ENCODE measurements at regions not wholly inside any gene's neighbourhood (a gene's known extent, or its start where the extent isn't known, plus 50 kb on each side); places are given as distances from the start of the nearest gene placed in this dataset.
"Not testable (repeated sequence)": the region's sequence is repeated elsewhere in the genome, so short reads cannot be mapped to it uniquely, and the experiment has no call there.

GRCh38 chr7:25456467-25457171, 228.3 kb upstream of the NPVF start:
- no peak for DNase-seq

DNA sequence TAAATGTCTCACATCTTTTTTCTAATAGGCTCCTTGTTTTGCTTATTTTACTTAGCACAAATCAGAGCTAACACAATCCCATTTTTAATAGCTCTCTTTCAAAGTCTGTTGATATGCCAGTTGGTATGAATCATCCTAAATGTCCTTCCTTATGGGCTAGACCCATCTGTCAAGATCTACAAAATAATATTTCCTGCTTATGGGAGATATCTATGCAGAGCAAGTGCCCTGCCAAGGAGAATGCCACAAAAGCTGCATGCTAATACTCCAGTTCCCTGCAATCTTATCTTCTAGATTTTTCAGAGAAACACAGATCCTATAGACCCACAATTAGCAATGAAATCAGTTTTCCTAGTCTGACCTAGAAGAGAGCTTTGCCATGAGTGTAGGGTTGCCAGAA, 230.8 kb upstream of the NPVF start:
- no peak for DNase-seq

GRCh38 chr7:25460433-25460832, 232.1 kb upstream of the NPVF start:
- no peak for DNase-seq

DNA sequence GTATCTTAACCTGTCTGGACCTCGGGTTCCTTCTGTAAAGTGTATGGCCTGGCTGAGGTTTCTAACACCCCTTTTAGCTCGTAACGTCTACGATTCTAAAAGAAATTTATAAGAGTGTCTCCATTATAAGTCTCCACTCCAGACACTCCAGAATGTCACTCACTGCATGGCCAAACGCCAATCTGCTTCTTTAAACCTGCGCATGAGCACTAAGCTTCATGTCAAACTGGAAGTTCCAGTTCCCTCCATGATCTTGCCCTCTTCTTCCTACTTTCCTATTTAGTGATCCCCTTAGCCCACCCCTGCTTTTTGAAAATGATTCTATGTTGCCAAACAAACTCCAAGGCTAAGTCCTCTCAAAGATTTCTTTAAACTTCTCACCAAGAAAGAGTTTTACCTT, 241.4 kb upstream of the NPVF start:
- DNase-seq = no peak

DNA sequence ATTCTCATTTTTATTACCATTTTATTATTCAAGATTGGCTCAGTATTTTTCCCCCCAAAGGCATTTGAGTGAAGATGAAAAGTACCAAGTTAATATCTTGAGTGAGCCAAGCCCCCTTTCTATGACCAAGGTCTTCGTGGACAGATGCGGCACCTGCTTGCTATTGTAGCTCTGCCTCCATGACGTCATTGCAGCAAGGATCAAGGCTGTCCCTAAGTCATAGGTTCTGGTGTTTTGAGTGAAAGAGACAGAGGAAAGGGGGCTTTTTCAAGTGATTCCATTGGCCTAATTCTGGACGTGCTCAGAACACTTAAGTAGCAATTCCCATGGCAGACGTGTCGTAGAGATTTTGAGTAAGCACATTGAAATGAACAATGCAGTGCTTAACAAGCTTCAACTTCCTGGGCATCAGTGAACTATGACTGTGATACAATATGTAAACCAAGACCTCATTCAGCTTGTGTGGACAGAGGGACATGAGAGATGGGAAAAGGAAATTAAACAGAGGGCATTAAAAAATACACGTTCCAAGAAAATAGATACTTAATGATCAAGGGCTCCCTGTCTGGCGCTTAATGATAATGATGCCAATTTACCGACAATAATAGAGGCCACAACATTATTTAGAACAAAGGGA, 248.7 kb upstream of the NPVF start:
- no peak for DNase-seq

GRCh38 chr7:25478221-25478620, 249.9 kb upstream of the NPVF start:
- not testable (repeated sequence) for DNase-seq

GRCh38 chr7:25478925-25479324, 250.6 kb upstream of the NPVF start:
- no peak for DNase-seq

DNA sequence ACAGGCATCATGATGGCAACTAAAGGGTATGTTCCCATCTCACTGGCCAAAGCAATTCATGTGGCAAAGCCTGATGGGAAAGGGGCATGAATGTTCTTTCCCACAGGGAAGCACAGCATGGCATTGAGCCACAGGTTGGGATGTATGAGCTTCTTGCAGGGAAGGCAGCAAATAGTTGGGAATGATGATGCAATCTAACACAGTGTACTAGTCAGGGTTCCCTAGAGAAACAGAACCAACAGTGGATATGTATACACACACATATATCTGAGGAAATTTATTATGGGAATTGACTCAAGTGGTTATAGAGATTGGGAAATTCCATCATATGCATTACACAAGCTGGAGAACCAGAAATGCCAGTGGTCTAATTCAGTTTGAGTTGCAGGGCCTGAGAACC, 253.6 kb upstream of the NPVF start:
- DNase-seq = no peak

DNA sequence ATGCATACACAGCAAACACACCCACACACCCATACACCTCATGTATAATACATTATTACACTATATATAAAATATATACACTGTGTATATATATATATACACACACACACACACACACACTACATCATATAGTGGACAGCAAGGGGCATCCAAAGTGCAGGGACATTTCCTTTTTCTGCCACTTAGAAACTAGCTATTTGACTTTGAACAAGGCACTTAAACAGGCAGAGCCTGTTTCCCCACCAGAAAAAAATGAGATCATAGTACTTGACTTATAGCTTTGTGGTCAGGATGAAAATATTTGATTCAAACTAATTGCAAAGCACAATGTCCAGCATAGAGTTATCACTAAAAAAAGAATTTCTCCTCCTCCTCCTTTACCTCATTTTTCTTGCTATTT, 254.3 kb upstream of the NPVF start:
- no peak for DNase-seq

- DNase-seq = no peak
Observed at GRCh38 chr7:25485026-25485425, 256.7 kb upstream of the NPVF start.

DNA sequence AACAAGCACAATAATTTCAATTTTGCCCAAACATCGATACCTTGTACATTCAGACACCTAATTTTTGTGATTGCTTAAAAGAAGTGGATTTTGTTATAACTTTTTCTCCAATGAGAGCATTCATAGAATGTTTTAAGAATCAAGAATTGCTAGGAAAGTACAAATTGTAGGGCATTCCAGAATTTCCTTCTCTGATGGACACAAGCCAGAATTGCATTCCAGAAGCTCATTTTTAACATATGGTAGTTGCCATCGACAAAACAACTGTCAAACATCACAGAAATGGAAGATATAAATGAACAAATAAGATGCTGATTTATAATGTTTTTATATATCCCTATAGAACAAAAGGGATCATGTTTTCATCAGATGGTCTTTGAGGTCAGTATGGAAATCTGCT, 258.4 kb upstream of the NPVF start:
- no peak for DNase-seq

GRCh38 chr7:25493805-25494366, 265.6 kb upstream of the NPVF start:
- DNase-seq = no peak

- DNase-seq = no peak
Observed at GRCh38 chr7:25494896-25495295, 266.6 kb upstream of the NPVF start.

DNA sequence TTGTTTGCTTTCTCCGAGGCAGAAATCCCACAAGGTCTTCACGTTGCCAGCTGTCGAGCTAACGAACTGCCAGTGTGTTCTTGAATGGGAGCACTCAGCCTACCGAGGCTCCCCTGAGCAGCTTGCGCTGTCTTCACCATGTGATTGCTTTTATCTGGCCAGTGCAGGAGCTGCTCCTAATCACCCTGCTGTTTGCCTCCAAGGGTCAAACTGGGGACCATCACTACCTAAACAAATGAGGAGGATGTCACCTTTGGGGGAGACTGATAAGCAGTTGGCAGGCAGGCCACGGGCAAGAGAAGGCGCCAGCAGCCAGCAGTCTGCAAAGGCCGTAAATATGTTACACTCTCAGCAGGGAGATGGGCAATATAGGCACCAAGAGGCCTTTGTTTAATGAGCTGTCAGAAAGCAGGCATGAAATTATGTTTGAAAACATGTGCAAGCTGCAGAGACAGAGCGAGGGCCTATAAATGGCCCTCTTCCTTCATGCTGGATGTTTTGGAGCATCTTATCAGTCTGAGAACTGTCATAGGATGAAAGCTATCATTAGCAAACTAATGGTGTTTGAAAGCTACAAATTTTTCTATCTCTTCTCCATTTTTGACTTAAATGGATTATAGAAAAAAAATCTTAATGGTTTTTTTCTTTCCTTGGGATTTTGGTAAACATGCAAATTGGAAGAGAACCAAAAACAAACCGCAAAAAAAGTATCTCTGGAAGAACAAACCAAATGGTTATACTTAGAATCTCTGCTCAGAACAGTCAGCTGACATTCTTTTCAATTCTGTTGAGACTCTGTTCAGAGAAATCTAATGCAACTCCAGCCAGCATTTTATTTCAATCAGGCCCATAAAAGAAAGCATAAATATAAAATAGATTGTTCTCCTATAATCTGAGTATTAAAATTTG, 267.3 kb upstream of the NPVF start:
- DNase-seq = no peak

DNA sequence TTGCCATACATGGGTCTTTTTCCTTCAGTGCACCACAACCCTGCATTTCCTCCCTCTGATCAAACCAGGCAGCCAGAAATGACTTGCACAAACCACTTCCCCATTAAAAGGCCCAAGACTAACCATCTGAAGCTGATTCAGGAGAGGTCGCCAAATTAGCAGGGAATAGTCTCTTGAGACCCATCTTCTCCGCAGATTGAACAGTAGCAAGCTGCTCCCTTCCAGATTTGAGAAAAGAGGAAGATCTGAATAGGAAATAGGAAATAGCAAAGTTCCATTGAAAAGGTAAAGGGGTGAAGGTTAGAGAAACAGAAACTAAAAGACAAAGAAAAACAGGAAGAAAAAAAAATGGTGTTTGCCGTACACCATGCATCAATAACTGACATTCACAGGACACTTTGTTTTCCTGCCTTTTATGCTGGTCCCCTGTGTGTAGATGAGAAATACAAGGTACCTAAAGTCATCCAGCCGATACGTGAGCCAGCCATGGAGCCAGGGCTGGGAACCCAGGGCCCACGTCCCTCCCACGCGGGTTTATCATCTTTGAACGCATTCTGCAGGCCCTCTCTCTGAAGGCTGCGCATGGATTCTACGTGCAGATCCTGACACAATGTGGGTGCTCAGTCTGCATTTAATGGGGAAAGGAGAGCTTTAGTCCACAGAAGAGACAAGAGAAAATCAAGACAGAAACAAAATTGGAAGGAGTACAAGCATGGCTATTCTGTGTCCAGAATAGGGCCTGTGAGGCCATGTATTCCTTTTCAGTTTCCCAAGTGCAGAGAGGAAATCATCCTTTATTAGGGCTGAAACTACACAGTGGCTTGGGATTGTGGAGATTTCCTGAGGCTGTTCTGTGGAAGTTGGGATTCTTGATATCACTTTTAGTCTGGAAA, 268.4 kb upstream of the NPVF start:
- DNase-seq = no peak

DNA sequence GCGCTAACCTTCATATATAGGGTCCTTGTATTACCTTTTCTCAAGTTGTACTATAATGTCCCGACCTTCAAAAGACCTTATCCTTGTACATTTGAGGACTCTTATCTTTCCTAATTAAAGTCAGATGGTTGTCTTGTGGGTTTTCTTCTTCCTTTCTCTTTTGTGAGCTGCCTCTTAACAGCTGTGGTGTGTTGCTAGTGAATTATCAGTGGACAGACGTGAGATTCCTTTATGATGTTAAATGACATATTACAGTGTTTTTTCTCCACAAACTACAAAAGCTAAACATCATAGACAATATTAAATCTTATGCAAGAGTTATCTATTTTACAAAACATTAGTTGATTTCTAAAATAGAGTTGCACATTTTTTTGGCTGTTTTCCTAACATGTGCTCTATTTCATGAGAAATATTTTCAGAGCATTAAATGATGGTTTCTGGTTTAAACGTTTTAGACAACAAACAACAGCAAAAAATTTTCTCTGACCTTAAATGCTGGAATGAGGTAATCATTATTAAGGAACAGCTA, 272.2 kb upstream of the NPVF start:
- DNase-seq = no peak

DNA sequence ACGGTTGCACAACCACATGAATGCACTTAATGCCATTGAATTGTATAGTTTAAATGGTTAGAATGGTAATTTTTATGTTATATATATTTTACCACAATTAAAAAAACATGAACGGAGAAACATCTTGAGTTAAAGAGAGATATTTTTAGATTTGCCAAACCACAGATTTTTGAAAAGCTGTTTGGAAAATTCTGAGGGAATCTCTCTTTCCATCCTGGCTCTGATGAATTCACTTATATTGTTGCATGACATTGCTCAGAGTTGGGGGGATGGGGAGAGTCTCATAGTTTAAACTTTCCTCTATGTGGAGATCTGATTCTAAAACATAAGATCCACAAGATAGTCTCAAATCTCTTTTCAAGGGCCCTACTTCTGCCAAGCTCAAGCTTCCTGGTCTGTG, 275.0 kb upstream of the NPVF start:
- DNase-seq = no peak

- no peak for DNase-seq
Observed at GRCh38 chr7:25512061-25512687, 283.9 kb upstream of the NPVF start.

- DNase-seq = no peak
Observed at GRCh38 chr7:25515633-25516275, 287.5 kb upstream of the NPVF start.

DNA sequence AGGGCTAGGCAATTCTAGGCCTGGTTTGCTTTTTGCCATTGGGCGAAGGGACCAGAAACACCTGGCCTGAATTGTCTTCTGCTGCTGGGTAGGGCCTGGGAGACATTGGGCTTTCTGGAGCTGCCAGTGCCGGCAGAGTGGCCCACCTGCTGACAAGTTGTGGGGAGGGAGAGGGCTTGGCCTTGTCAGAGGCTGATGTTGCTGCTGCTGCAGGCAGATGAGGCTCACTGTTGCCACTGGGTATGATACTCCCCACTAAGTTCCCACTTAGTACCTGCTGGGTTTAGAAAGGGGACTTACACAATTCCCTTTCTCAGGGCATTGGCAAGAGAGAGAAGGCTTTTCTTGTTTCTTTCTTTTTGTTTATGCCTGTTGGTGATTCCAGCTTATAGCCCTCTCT, 289.6 kb upstream of the NPVF start:
- DNase-seq = no peak

GRCh38 chr7:25520017-25520416, 291.7 kb upstream of the NPVF start:
- no peak for DNase-seq
